Adipose tissue (tissue), 3 donors: ENCODE measurements at regions not wholly inside any gene's neighbourhood (a gene's known extent, or its start where the extent isn't known, plus 50 kb on each side); places are given as distances from the start of the nearest gene placed in this dataset.
A peak's percentile ranks its signal among the peaks of the same experiment; 100 is the strongest.

Experiments
- H3K27ac ChIP-seq: one replicate; pipeline ENCODE4 v1.5.1; 2013; ENCODE audit warnings: low read depth, low read length
- WGBS, 3 donors: extraction: QIAGEN DNeasy Blood & Tissue Kit; methylation state at CpG; one replicate each; pipeline ENCODE4 v1.1.7; 2013; 5-methylcytosine and 5-hydroxymethylcytosine counted together
- donor health status: healthy with polysubstance abuse.
- donor health status: Bipolar disorder and iron deficiency.
- donor health status: healthy.

GRCh38 chrX:40172401-40173142 is 74.8 kb upstream of the BCOR start:
- H3K27ac ChIP-seq: peak overlapping the region; percentile 66
- 4 to 9% (median 6%) methylated on average over 28 to 60 of the region's 60 CpGs for WGBS, 3 donors

- WGBS, 3 donors: 2 to 25% (median 8%) methylated on average over 32 to 73 of the region's 73 CpGs
- peak overlapping the region; percentile 66 for H3K27ac ChIP-seq
Measured at GRCh38 chrX:40171513-40172400, 74.0 kb upstream of the BCOR start.

GRCh38 chrX:40170830-40171512 is 73.2 kb upstream of the BCOR start:
- 15 to 76% (median 17%) methylated on average over 17 of the region's 17 CpGs for WGBS, 3 donors
- H3K27ac ChIP-seq: no peak overlapping the region

GRCh38 chrX:40169193-40170101 is 71.7 kb upstream of the BCOR start:
- WGBS, 3 donors: 35 to 53% (median 46%) methylated on average over 29 to 44 of the region's 44 CpGs
- no peak overlapping the region for H3K27ac ChIP-seq

GRCh38 chrX:40168480-40169011 is 70.8 kb upstream of the BCOR start:
- no peak overlapping the region for H3K27ac ChIP-seq
- WGBS, 3 donors: 50 to 81% (median 75%) methylated on average over 28 to 39 of the region's 39 CpGs

GRCh38 chrX:40167850-40168479 is 70.2 kb upstream of the BCOR start:
- no peak overlapping the region for H3K27ac ChIP-seq
- 6 to 18% (median 7%) methylated on average over 27 to 46 of the region's 46 CpGs for WGBS, 3 donors

GRCh38 chrX:40167233-40167849 is 69.6 kb upstream of the BCOR start:
- 5 to 45% (median 9%) methylated on average over 40 to 41 of the region's 41 CpGs for WGBS, 3 donors

GRCh38 chrX:40166582-40166981 is 68.8 kb upstream of the BCOR start:
- no peak overlapping the region for H3K27ac ChIP-seq
- 22 to 81% (median 47%) methylated on average over 2 to 4 of the region's 4 CpGs for WGBS, 3 donors

More at GRCh38 chrX:40167233-40167849, 69.6 kb upstream of the BCOR start:
- no peak overlapping the region for H3K27ac ChIP-seq

GRCh38 chrX:40165861-40166260 is 68.1 kb upstream of the BCOR start:
- 76 to 96% (median 95%) methylated on average over 6 of the region's 6 CpGs for WGBS, 3 donors
- no peak overlapping the region for H3K27ac ChIP-seq

- no peak overlapping the region for H3K27ac ChIP-seq
- 68 to 91% (median 87%) methylated on average over 5 of the region's 5 CpGs for WGBS, 3 donors
Measured at GRCh38 chrX:40165206-40165605, 67.4 kb upstream of the BCOR start.

- H3K27ac ChIP-seq: no peak overlapping the region
- 56 to 94% (median 83%) methylated on average over 3 of the region's 3 CpGs for WGBS, 3 donors
Measured at GRCh38 chrX:40164751-40165150, 67.0 kb upstream of the BCOR start.

- 3 to 4% (median 4%) methylated on average over 34 to 68 of the region's 68 CpGs for WGBS, 3 donors
Measured at GRCh38 chrX:40158036-40158706, 60.4 kb upstream of the BCOR start.

GRCh38 chrX:40157228-40158035 is 59.7 kb upstream of the BCOR start:
- no peak overlapping the region for H3K27ac ChIP-seq
- 53 to 90% (median 76%) methylated on average over 14 to 15 of the region's 15 CpGs for WGBS, 3 donors

More at GRCh38 chrX:40158036-40158706, 60.4 kb upstream of the BCOR start:
- H3K27ac ChIP-seq: no peak overlapping the region

- H3K27ac ChIP-seq: no peak overlapping the region
- WGBS, 3 donors: 52 to 97% (median 97%) methylated on average over 29 to 41 of the region's 41 CpGs
Measured at GRCh38 chrX:40156470-40157227, 58.9 kb upstream of the BCOR start.
